ENCODE measurements at regions not wholly inside any gene's neighbourhood (a gene's known extent, or its start where the extent isn't known, plus 50 kb on each side); places are given as distances from the start of the nearest gene placed in this dataset.

GRCh38 chr13:112158961-112159360 is 92.0 kb downstream of the SOX1 start:
- Histone ChIP-seq H3K4me3 (replicated peaks in 1 of 3; ENCODE audit: insufficient read depth in 1 of 3, low read depth in 1 of 3, low read length in 3 of 3) (no peak overlapping the region), H2AFZ (ENCODE audit: low read depth, low read length) (no peak overlapping the region), H3K9ac (replicated peaks; ENCODE audit: extremely low read depth, insufficient read depth, low read length) (no peak overlapping the region), H3K4me2 (ENCODE audit: insufficient read depth, low read length) (no peak overlapping the region), H3K79me2 (ENCODE audit: control insufficient read depth, insufficient read depth, low read length) (no peaks in the 10 kb centered on the region), H3K4me1 (ENCODE audit: control insufficient read depth, extremely low read depth, insufficient read depth, low read length) (no peaks in the 10 kb centered on the region), H3K27ac (ENCODE audit: insufficient read depth, low read depth, low read length) (no peak overlapping the region), H3K36me3 (ENCODE audit: control insufficient read depth in 2 of 2, extremely low read depth in 1 of 2, insufficient read depth in 2 of 2, low read length in 2 of 2) (no peaks in the 10 kb centered on the region), H3K27me3 (ENCODE audit: control insufficient read depth in 2 of 2, insufficient read depth in 2 of 2, low read length in 2 of 2) (no peaks in the 10 kb centered on the region), H3K9me3 (replicated peaks; ENCODE audit: control insufficient read depth, insufficient read depth, low read length) (peaks cover 4% of the 10 kb centered on the region), H4K20me1 (replicated peaks; ENCODE audit: control insufficient read depth, extremely low read depth, insufficient read depth, low read length) (no peaks in the 10 kb centered on the region), H3K9me1 (replicated peaks; ENCODE audit: control insufficient read depth, extremely low read depth, insufficient read depth, low read length) (no peaks in the 10 kb centered on the region)
- no peak for TF ChIP-seq EZH2 (IDR thresholded peaks at IDR 0.05; ENCODE audit: borderline replicate concordance, low read depth, low read length, severe bottlenecking)
- TF ChIP-seq POLR2A (IDR thresholded peaks at IDR 0.05; ENCODE audit: low read depth, low read length): no peak
- TF ChIP-seq MAX (IDR thresholded peaks at IDR 0.05; ENCODE audit: insufficient read depth, insufficient read length): no peak
- no peak for TF ChIP-seq MYC (IDR thresholded peaks at IDR 0.05; ENCODE audit: low read depth, low read length)
- TF ChIP-seq FOS (IDR thresholded peaks at IDR 0.05; ENCODE audit: borderline replicate concordance, insufficient read depth, low read length): no peak
- no peak for TF ChIP-seq JUN (IDR thresholded peaks at IDR 0.05; ENCODE audit: borderline replicate concordance, insufficient read depth, insufficient read length, low read depth)
- no peak for TF ChIP-seq POLR2AphosphoS5 (IDR thresholded peaks at IDR 0.05; ENCODE audit: insufficient read depth, low read depth, low read length)
- TF ChIP-seq CTCF (IDR thresholded peaks at IDR 0.05; ENCODE audit: extremely low read depth in 1 of 2, insufficient read depth in 1 of 2, low read depth in 1 of 2, low read length in 2 of 2): no peak
- no peak for TF ChIP-seq GATA2 (IDR thresholded peaks at IDR 0.05; ENCODE audit: insufficient read depth, insufficient read length, low read depth, low read length)
- no peak for DNase-seq (ENCODE audit: low read depth, low spot score)
- dilution Hi-C loops (cut with MboI; ENCODE audit: extremely low pct_ligation_motif_present, low sequenced_read_pairs): no loop called here
- no peak for FAIRE-seq
- CTCF ChIA-PET: no interaction called here
- no TSS peak for BruUV-seq (replicated peaks)
- POLR2A ChIA-PET: no interaction called here
- intact Hi-C loops (cut with micrococcal nuclease): no loop called here
